ENCODE measurements at regions not wholly inside any gene's neighbourhood (a gene's known extent, or its start where the extent isn't known, plus 50 kb on each side); places are given as distances from the start of the nearest gene placed in this dataset.
"Not testable (repeated sequence)": the region's sequence is repeated elsewhere in the genome, so short reads cannot be mapped to it uniquely, and the experiment has no call there.

- no peak for DNase-seq
Observed at GRCh38 chr6:6873778-6874177, 234.0 kb upstream of the RREB1 start.

GRCh38 chr6:6875818-6876470 is 231.8 kb upstream of the RREB1 start:
- no peak for DNase-seq

GRCh38 chr6:6877792-6878191 is 230.0 kb upstream of the RREB1 start:
- not testable (repeated sequence) for DNase-seq

- DNase-seq, result no peak
Observed at GRCh38 chr6:6878887-6879585, 228.7 kb upstream of the RREB1 start.

GRCh38 chr6:6879586-6879974 is 228.2 kb upstream of the RREB1 start:
- DNase-seq, result peak in 1 of 2 donors; percentile 32

- DNase-seq, result no peak
Observed at GRCh38 chr6:6880745-6881437, 226.9 kb upstream of the RREB1 start.

GRCh38 chr6:6881438-6882225 is 226.1 kb upstream of the RREB1 start:
- peak in 1 of 2 donors; percentile 13 for DNase-seq

- DNase-seq, result no peak
Observed at GRCh38 chr6:6882592-6882991, 225.2 kb upstream of the RREB1 start.

GRCh38 chr6:6883011-6883410 is 224.8 kb upstream of the RREB1 start:
- no peak for DNase-seq

- DNase-seq, result peak in 1 of 2 donors; percentile 37
Observed at GRCh38 chr6:6884193-6884627, 223.6 kb upstream of the RREB1 start.

- DNase-seq, result no peak
Observed at GRCh38 chr6:6884916-6885315, 222.8 kb upstream of the RREB1 start.

- DNase-seq, result peak; percentile 3 to 61
Observed at GRCh38 chr6:6885521-6886170, 222.1 kb upstream of the RREB1 start.

- DNase-seq, result peak in 1 of 2 donors; percentile 34
Observed at GRCh38 chr6:6886171-6886885, 221.4 kb upstream of the RREB1 start.

GRCh38 chr6:6886886-6887285 is 220.9 kb upstream of the RREB1 start:
- no peak for DNase-seq

- DNase-seq, result no peak
Observed at GRCh38 chr6:6889601-6890000, 218.2 kb upstream of the RREB1 start.

- DNase-seq, result no peak
Observed at GRCh38 chr6:6890400-6890858, 217.3 kb upstream of the RREB1 start.

GRCh38 chr6:6891125-6891721 is 216.5 kb upstream of the RREB1 start:
- DNase-seq, result no peak

- DNase-seq, result no peak
Observed at GRCh38 chr6:6891949-6892461, 215.8 kb upstream of the RREB1 start.

- no peak for DNase-seq
Observed at GRCh38 chr6:6892744-6893583, 214.8 kb upstream of the RREB1 start.

- DNase-seq, result no peak
Observed at GRCh38 chr6:6893701-6894100, 214.1 kb upstream of the RREB1 start.
